Amniotic stem cell (primary cell): ENCODE measurements at regions not wholly inside any gene's neighbourhood (a gene's known extent, or its start where the extent isn't known, plus 50 kb on each side); places are given as distances from the start of the nearest gene placed in this dataset.

ENCODE experiments used
- DNase-seq: peaks from one replicate; lab custom pipeline; 2025; lab: John Stamatoyannopoulos, UW

DNA sequence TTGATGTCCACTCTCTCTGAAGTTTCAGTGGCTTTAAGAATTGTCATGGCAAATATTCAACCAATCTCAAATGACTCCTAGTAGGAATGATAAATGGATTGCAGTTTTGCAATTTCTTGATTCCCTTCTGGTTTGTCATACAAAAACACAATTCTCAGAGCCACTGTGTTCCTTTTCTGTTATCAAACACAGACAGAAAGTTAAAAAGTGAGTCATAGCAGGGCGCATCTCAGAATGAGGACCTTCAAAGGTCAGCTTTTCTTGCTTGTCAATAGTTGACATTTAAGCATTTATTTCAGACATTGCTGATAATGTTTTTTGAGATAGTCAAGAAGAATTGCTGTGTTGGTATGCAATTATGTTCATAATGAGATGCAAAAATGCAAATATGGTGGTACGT, 405.9 kb downstream of the NR2F2 start:
- no peak for DNase-seq

GRCh38 chr15:96737408-96737807, 406.9 kb downstream of the NR2F2 start:
- no peak for DNase-seq

- no peak for DNase-seq
Measured at GRCh38 chr15:96746665-96747064, 416.2 kb downstream of the NR2F2 start.

DNA sequence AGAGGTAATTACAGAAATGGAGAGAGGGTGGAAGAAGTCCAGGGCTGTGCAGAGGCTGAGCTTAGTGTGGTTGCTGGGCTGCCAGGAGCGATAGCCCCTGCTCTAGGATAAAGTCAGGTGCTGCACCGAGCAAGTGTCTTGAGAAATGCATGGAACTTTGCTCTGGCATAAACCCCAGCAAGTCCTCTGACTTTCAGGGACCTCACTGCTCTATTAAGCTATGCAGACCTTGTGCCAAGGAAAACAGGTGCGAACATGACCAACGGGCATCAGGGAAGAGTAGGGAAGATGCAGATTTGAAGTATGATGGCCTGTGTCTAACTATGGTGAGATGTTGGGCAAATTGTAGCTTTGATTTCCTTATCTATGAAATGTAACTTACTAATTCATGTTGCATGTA, 416.8 kb downstream of the NR2F2 start:
- DNase-seq, result no peak

- no peak for DNase-seq
Measured at GRCh38 chr15:96750361-96750760, 419.9 kb downstream of the NR2F2 start.

DNA sequence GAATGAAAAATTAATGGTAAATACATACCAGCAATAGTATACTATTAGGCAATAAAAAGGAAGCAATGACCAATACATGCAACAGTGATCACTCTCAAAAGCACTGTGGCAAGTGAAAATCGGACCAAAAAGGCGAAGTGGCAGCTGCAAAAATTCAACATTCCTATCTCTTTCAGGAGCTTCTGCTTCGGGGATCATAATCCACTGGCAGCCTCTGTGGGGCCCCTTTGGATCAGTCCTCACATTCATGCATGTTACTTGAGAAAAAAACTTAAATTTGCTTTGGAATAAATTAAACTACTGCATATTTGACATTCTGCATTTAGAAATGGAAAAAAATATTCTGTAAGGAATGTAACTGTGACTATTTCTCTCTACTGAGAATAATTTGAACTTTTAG, 425.6 kb downstream of the NR2F2 start:
- DNase-seq, result no peak

DNA sequence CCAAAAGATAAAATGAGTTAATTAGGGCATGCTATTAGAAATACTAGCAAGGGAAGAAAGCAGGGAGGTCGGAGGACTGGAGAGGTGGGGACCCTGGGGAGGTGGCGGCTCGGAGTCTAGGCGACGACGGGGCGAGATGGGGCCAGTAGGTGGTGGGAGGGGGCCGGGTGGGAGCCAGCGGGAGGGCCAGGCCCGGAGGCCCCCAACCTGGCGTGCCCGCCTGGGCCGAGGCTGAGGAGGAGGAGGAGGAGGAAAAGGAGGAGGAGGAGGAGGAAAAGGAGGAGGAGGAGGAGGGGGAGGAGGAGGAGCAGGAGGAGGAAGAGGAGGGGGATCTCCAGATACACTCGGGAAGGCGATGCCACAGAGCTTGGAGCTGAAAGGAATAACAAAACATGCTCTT, 426.2 kb downstream of the NR2F2 start:
- DNase-seq, result no peak

DNA sequence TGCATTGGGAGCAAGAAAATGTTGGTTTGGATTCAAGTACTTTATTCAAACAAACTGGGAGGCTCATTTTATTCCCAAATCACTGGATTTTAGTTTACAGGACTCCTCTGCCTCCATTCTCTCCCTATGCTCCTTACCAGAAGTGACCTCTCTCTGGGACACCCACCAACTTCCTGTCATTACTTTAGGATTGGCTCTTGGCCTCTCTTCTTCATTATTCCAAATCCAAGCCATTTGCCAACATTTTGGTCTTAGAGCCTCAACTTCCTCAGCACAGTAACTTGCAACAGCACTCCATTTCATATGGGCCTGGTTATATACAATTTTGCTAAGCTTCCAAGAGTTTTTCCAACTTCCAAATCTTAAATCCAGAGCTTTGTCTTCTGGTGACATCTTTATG, 432.1 kb downstream of the NR2F2 start:
- no peak for DNase-seq

DNA sequence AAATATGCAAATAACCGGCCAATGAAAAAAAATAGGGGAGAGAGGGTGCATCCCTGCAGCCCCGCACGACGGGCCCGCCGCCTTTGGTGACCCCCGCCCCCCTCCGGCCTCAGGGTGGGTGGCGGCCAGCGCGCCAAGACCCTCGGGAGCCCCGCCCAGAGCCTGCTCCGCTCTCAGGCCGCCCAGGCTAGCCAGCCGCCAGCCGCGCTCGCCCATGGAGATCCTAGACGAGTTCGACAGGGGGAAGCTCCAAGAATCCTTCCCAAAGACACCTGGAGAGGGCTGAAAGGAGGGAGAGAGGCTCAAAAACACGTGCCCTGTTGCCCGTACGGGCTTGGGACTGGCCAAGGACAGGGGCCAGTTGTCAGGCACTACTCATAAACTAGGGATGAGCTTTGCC, 434.0 kb downstream of the NR2F2 start:
- DNase-seq, result no peak

DNA sequence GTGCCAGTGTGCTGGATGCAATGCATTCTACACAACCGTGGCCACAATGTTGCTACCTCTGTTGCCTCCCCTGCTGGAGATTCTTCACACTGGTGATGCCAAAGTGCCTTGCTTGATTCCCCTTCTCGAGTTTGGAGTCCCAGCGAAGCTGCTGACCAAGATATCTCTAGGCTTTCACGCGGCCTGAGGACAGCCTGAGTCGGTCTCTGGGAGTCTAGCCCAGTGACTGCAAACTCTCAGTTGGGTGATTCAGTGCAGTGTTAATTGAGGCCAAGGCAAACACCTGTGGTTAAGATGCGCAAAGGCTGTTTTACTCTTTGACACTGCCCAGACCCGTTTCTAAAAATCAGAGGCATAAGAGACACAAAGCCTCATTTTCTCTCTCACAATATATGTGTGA, 434.4 kb downstream of the NR2F2 start:
- no peak for DNase-seq

DNA sequence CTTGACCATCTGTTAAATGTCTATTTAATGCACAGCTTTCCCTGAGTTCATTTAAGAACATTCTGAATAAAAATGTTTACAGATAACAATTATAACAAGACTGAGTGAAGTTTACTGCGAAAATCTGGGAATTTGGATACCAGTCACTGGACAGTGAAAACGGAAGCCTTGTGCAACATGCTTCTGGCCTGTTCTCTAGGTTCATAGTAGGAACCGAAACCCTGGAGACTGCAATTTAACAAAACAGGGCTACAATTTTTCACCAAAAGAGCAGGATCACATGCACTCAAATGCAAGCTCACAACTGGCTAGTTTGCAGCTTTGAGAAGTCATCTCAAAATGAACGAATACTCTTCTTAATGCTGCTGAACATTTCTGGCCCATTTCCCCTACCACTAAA, 435.9 kb downstream of the NR2F2 start:
- DNase-seq, result no peak

DNA sequence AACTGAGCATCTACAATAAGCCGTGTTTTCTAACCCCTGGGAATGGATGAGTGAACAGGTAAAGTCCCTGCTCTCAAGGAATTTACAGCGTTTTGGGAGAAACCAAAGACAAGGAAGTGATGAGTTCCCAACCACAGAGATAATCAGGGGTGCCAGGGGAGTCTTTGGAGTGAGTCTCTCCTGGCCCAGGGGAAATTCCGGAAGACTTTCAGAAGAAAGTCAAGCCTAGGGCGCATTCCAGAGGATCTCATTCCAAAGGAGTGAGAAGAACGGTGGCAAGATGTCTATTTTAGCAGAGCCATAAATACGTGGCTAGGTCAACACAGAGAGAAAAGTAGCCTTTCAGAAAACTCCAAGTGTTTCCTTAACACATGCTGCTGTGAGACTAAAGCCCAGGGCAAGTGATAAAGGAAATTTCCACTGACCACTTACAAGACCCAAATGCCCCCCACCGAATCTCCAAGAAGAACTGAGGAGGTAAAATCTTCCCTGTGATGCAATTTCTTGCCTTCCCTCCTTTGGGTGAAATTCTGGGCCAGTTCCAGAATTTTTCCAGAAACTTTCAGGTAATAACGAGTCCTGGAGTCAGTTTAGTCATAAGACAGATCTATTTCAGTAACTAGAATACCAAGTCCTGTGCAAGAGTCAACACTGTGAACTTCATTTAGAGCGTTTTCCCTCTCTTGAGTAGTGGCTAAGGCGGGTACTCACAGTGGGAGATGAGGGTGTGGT, 437.4 kb downstream of the NR2F2 start:
- no peak for DNase-seq

GRCh38 chr15:96768435-96768789, 437.9 kb downstream of the NR2F2 start:
- no peak for DNase-seq

DNA sequence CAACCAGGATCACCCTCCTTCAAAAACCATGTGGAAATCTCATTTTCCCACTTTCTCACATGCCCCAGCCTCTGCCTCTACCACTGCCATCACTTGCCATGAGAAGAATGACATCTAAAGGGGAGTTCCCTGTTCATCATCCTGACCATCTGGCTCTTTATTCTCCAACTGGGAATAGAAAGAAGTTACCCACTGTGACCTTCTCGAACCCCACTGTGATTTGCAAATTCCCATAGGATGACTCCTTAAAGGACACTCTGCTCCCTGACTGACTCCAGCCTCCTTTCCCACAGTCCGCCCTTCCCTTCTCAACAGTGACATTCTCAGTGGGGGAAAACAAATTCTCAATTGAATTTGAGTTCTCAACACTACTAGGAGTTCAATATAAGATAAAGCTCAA, 440.5 kb downstream of the NR2F2 start:
- no peak for DNase-seq

- no peak for DNase-seq
Measured at GRCh38 chr15:96774216-96774615, 443.7 kb downstream of the NR2F2 start.

DNA sequence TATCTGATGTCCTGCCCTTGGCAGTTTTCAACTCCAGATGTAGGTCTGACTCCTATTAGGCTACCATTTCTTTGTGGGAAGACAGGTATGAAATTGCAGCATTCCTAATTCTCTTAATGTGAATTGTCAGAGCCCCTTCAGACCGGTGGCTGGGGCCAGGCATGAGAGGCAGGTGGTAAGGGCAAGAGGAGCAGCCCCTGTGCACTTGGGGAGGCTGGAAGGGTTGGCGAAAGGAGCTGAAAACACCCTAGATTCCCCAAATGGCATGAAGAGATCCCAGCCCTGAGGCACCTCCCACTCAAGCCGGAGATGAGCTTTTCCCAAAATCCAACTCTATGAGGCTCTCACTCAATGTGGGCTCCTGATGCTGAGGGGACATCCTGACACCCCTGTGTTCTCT, 453.2 kb downstream of the NR2F2 start:
- no peak for DNase-seq

DNA sequence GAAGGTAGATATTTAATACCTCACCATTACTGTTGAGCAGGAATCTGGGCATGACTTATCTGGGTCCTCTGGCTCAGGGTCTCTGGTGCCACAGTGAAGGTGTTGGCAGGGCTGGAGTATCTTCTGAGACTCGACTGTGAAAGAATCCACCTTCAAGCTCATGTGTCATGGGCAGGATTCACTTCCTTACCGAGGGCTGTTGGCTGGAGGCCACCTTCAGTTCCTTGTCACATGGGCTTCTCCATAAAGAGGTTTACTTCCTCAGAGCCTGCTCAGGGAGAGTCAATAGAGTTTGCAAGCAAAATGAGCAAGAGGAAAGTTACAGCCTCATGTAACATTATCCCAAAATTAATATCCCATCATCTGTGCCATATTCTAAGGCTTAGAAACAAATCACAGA, 459.5 kb downstream of the NR2F2 start:
- DNase-seq, result no peak

GRCh38 chr15:96792216-96792615, 461.7 kb downstream of the NR2F2 start:
- no peak for DNase-seq

- no peak for DNase-seq
Measured at GRCh38 chr15:96796841-96797240, 466.3 kb downstream of the NR2F2 start.

- no peak for DNase-seq
Measured at GRCh38 chr15:96801576-96802150, 471.2 kb downstream of the NR2F2 start.

DNA sequence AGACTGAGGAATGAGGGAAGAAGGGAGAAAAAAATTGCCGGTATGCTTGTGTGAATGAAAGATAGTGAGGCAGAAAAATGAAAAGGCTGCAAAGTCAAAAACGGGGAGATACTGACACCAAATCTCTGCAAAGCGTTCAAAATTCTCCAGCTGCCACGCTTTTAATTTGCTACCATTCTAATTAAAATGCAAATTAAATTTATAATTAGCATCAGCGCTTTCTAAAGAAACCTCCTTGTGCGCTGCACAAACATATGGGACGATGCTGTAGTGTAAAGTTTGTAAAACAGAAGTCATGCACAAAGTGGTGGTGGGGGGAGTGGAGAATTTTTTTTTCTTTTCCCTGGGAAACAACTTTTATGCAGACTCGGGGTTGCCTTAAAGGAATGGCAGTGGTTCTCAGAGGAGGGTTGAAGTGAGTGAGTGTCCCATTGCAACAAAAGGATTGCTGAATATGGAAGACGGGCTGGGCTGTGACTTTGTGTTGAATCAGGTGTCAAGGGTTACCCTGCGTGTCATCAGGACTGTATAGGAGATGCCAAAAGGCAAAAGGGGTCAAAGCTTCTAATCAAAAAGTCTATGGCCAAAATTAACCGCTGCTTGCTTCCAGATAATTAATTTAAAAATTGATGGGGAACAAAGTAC, 472.2 kb downstream of the NR2F2 start:
- no peak for DNase-seq

- no peak for DNase-seq
Measured at GRCh38 chr15:96804754-96805153, 474.3 kb downstream of the NR2F2 start.

- DNase-seq, result no peak
Measured at GRCh38 chr15:96807361-96807760, 476.9 kb downstream of the NR2F2 start.

- no peak for DNase-seq
Measured at GRCh38 chr15:96817900-96818299, 487.4 kb downstream of the NR2F2 start.
